GM19468 (cell line): ENCODE measurements at regions not wholly inside any gene's neighbourhood (a gene's known extent, or its start where the extent isn't known, plus 50 kb on each side); places are given as distances from the start of the nearest gene placed in this dataset.
"Not testable (repeated sequence)": the region's sequence is repeated elsewhere in the genome, so short reads cannot be mapped to it uniquely, and the experiment has no call there.

Experiments used
- ATAC-seq: cut with Tn5 transposase; IDR thresholded peaks from one replicate; pipeline ENCODE4 v1.9.1; 2021; ENCODE audit warnings: mild to moderate bottlenecking, moderate library complexity, moderate number of reproducible peaks; ENCODE audit not compliant: unreplicated experiment; ENCODE audit errors: extremely low read depth

GRCh38 chr14:27435923-27436670, 838.3 kb upstream of the NOVA1 start:
- no peak for ATAC-seq

GRCh38 chr14:27484633-27485032, 886.8 kb upstream of the NOVA1 start:
- ATAC-seq: no peak

GRCh38 chr14:27485193-27485592, 887.4 kb upstream of the NOVA1 start:
- no peak for ATAC-seq

- ATAC-seq: no peak
Measured at GRCh38 chr14:27506272-27506671, 908.4 kb upstream of the NOVA1 start.

GRCh38 chr14:27528328-27528727, 930.5 kb upstream of the NOVA1 start:
- no peak for ATAC-seq

GRCh38 chr14:27536748-27537147, 938.9 kb upstream of the NOVA1 start:
- ATAC-seq: no peak

GRCh38 chr14:27546111-27546510, 948.3 kb upstream of the NOVA1 start:
- no peak for ATAC-seq

- ATAC-seq: no peak
Measured at GRCh38 chr14:27553790-27554189, 956.0 kb upstream of the NOVA1 start.

- no peak for ATAC-seq
Measured at GRCh38 chr14:27557445-27557844, 959.6 kb upstream of the NOVA1 start.

- ATAC-seq: no peak
Measured at GRCh38 chr14:27559848-27560247, 962.0 kb upstream of the NOVA1 start.

- ATAC-seq: no peak
Measured at GRCh38 chr14:27566843-27567382, 969.1 kb upstream of the NOVA1 start.

GRCh38 chr14:27573018-27573417, 975.2 kb upstream of the NOVA1 start:
- no peak for ATAC-seq

GRCh38 chr14:27587103-27587502, 989.3 kb upstream of the NOVA1 start:
- ATAC-seq: no peak

- ATAC-seq: no peak
Measured at GRCh38 chr14:27605282-27605681, 1007.4 kb upstream of the NOVA1 start.

GRCh38 chr14:27608377-27608776, 1010.5 kb upstream of the NOVA1 start:
- no peak for ATAC-seq

- no peak for ATAC-seq
Measured at GRCh38 chr14:27612121-27612520, 1014.3 kb upstream of the NOVA1 start.

- no peak for ATAC-seq
Measured at GRCh38 chr14:27613102-27613501, 1015.3 kb upstream of the NOVA1 start.

GRCh38 chr14:27623782-27624181, 1025.9 kb upstream of the NOVA1 start:
- no peak for ATAC-seq

GRCh38 chr14:27634056-27634970, 1036.5 kb upstream of the NOVA1 start:
- no peak for ATAC-seq

GRCh38 chr14:27640688-27641087, 1042.9 kb upstream of the NOVA1 start:
- ATAC-seq: not testable (repeated sequence)

GRCh38 chr14:27642251-27642866, 1044.5 kb upstream of the NOVA1 start:
- no peak for ATAC-seq
